H9 (cell line): ENCODE measurements at regions not wholly inside any gene's neighbourhood (a gene's known extent, or its start where the extent isn't known, plus 50 kb on each side); places are given as distances from the start of the nearest gene placed in this dataset.

Source experiments
- DNase-seq: peaks from one replicate; pipeline ENCODE4 v3.0.0-alpha.2; 2017
- H2AFZ ChIP-seq: one replicate; pipeline ENCODE4 v1.6.1; 2013; ENCODE audit warnings: mild to moderate bottlenecking, low read length, control low read depth, moderate library complexity
- H2AK5ac ChIP-seq: 2 replicates; pipeline ENCODE4 v1.6.1; 2013; ENCODE audit warnings: low read length, control low read depth, mixed read lengths; ENCODE audit not compliant: insufficient read length
- H2BK120ac ChIP-seq: one replicate; pipeline ENCODE4 v1.6.1; 2013; ENCODE audit warnings: low read depth, mild to moderate bottlenecking, low read length, control low read depth, inconsistent platforms; ENCODE audit not compliant: poor library complexity, severe bottlenecking
- H2BK12ac ChIP-seq: 2 replicates; pipeline ENCODE4 v1.6.1; 2013; ENCODE audit warnings: low read length, control low read depth, mixed read lengths, low read depth; ENCODE audit not compliant: insufficient read length
- H2BK15ac ChIP-seq: 2 replicates; pipeline ENCODE4 v1.6.1; 2013; ENCODE audit warnings: low read depth, low read length, control low read depth
- H2BK20ac ChIP-seq: one replicate; pipeline ENCODE4 v1.6.1; 2013; ENCODE audit warnings: low read depth, mild to moderate bottlenecking, low read length, control low read depth, inconsistent platforms; ENCODE audit not compliant: poor library complexity, severe bottlenecking
- H2BK5ac ChIP-seq: 2 replicates; pipeline ENCODE4 v1.6.1; 2013; ENCODE audit warnings: low read length, control low read depth, mixed read lengths; ENCODE audit not compliant: insufficient read length
- H3K14ac ChIP-seq: 2 replicates; pipeline ENCODE4 v1.6.1; 2013; ENCODE audit warnings: low read length, control low read depth; ENCODE audit not compliant: insufficient read depth
- H3K18ac ChIP-seq: 2 replicates; pipeline ENCODE4 v1.6.1; 2013; ENCODE audit warnings: low read depth, mild to moderate bottlenecking, mixed read lengths, low read length, control low read depth; ENCODE audit not compliant: insufficient read length
- H3K23ac ChIP-seq: 2 replicates; pipeline ENCODE4 v1.6.1; 2013; ENCODE audit warnings: low read length, control low read depth, mixed read lengths, low read depth; ENCODE audit not compliant: insufficient read length
- H3K23me2 ChIP-seq: 2 replicates; pipeline ENCODE4 v1.6.1; 2013; ENCODE audit warnings: low read depth, mild to moderate bottlenecking, mixed read lengths, low read length, control low read depth; ENCODE audit not compliant: insufficient read length, poor library complexity, severe bottlenecking
- H3K27ac ChIP-seq: 2 replicates; pipeline ENCODE4 v1.5.1; 2013; ENCODE audit warnings: low read length, control low read depth, mixed read lengths, low read depth; ENCODE audit not compliant: insufficient read length
- H3K27me3 ChIP-seq: 2 replicates; pipeline ENCODE4 v1.6.1; 2013; ENCODE audit warnings: low read length, control low read depth, inconsistent platforms; ENCODE audit not compliant: insufficient read depth
- H3K4ac ChIP-seq: 2 replicates; pipeline ENCODE4 v1.6.1; 2013; ENCODE audit warnings: low read depth, mild to moderate bottlenecking, control low read depth, inconsistent platforms, low read length, moderate library complexity
- H3K4me1 ChIP-seq: 2 replicates; pipeline ENCODE4 v1.6.1; 2013; ENCODE audit warnings: low read length, control low read depth, inconsistent platforms; ENCODE audit not compliant: insufficient read depth
- H3K4me2 ChIP-seq: 2 replicates; pipeline ENCODE4 v1.6.1; 2013; ENCODE audit warnings: low read length, control low read depth, mixed read lengths; ENCODE audit not compliant: insufficient read length, insufficient read depth
- H3K56ac ChIP-seq: 2 replicates; pipeline ENCODE4 v1.6.1; 2013; ENCODE audit warnings: low read depth, mild to moderate bottlenecking, mixed read lengths, low read length, control low read depth; ENCODE audit not compliant: insufficient read length
- H3K79me1 ChIP-seq: 2 replicates; pipeline ENCODE4 v1.6.1; 2013; ENCODE audit warnings: low read depth, mild to moderate bottlenecking, moderate library complexity, low read length, control low read depth, inconsistent platforms; ENCODE audit not compliant: insufficient read depth, poor library complexity, severe bottlenecking
- H3K79me2 ChIP-seq: 2 replicates; pipeline ENCODE4 v1.6.1; 2013; ENCODE audit warnings: low read length, control low read depth, inconsistent platforms; ENCODE audit not compliant: insufficient read depth
- H3K9ac ChIP-seq: 2 replicates; pipeline ENCODE4 v1.6.1; 2013; ENCODE audit warnings: low read length, control low read depth, mixed read lengths; ENCODE audit not compliant: insufficient read length; ENCODE audit errors: extremely low read depth
- H3K9me3 ChIP-seq: one replicate; pipeline ENCODE4 v1.6.1; 2013; ENCODE audit warnings: low read depth, low read length, inconsistent platforms; ENCODE audit not compliant: control insufficient read depth
- H3T11ph ChIP-seq: one replicate; pipeline ENCODE4 v1.6.1; 2013; ENCODE audit warnings: mild to moderate bottlenecking, low read length, control low read depth, inconsistent platforms
- H4K20me1 ChIP-seq: one replicate; pipeline ENCODE4 v1.6.1; 2013; ENCODE audit not compliant: control insufficient read depth, insufficient read length, insufficient read depth
- H4K5ac ChIP-seq: 2 replicates; pipeline ENCODE4 v1.6.1; 2013; ENCODE audit warnings: low read depth, mild to moderate bottlenecking, mixed read lengths, low read length, control low read depth; ENCODE audit not compliant: insufficient read length
- H4K8ac ChIP-seq: replicated peaks from 2 replicates; pipeline ENCODE4 v1.6.1; 2013; ENCODE audit warnings: low read length, control low read depth, mixed read lengths, low read depth; ENCODE audit not compliant: insufficient read length
- H4K91ac ChIP-seq: 2 replicates; pipeline ENCODE4 v1.6.1; 2013; ENCODE audit warnings: low read depth, mild to moderate bottlenecking, moderate library complexity, mixed read lengths, low read length, control low read depth; ENCODE audit not compliant: insufficient read length
- H3K27ac Mint-ChIP-seq, 3 experiments: 2 replicates in 2 of 3; 3 replicates in 1 of 3; pipeline ENCODE4 v1.8.0; 2020 to 2021; ENCODE audit warnings: mixed read lengths in 3 of 3, mild to moderate bottlenecking in 1 of 3, moderate library complexity in 1 of 3
- H3K27me3 Mint-ChIP-seq: 2 replicates; pipeline ENCODE4 v1.8.0; 2021; ENCODE audit warnings: low read depth, mild to moderate bottlenecking, moderate library complexity, mixed read lengths
- H3K36me3 Mint-ChIP-seq, 3 experiments: 2 replicates in 2 of 3; 3 replicates in 1 of 3; pipeline ENCODE4 v1.8.0; 2020 to 2021; ENCODE audit warnings: low read depth in 3 of 3, mixed read lengths in 3 of 3; ENCODE audit not compliant: insufficient read depth in 1 of 3
- H3K4me1 Mint-ChIP-seq, 2 experiments: 2 replicates each; pipeline ENCODE4 v1.8.0; 2020; ENCODE audit warnings: mixed read lengths in 2 of 2
- H3K4me3 Mint-ChIP-seq, 2 experiments: 2 replicates in 1 of 2; 3 replicates in 1 of 2; pipeline ENCODE4 v1.8.0; 2020 to 2021; ENCODE audit warnings: mild to moderate bottlenecking in 2 of 2, mixed read lengths in 2 of 2, moderate library complexity in 1 of 2
- H3K9me3 Mint-ChIP-seq, 2 experiments: 2 replicates in 1 of 2; 3 replicates in 1 of 2; pipeline ENCODE4 v1.8.0; 2020; ENCODE audit warnings: mild to moderate bottlenecking in 2 of 2, mixed read lengths in 2 of 2, moderate library complexity in 1 of 2
- TF ChIP-seq, protein P1 (sequence below): fragments of 200-600 bp; sonication (generic); conservative IDR thresholded peaks from 3 replicates; pipeline ENCODE4 v1.8.0; 2021; ENCODE audit warnings: antibody characterized with exemption, mild to moderate bottlenecking

DNA sequence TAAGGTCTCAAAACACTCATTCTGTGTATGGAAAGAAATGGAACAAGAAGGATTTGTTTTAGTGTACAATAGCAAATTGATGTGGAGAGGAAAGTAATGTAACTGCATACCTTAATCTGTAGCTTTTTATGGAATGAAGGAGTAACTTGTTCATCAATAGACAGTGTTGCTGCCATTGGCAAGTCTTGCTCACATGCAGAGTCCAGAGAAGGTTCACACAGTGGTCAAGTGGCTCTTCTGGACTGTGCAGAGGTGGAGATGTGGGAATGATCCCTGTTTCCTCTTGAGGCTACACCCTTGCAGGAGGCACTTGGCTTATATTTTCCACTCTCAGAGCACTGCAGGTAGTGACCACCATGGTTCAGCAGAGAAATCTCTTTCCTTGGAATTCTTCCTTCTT is 132.9 kb upstream of the ANKH start:
- no peak overlapping the region for H3K56ac ChIP-seq
- peaks cover 11 to 12% of the 10 kb centered on the region in 2 experiments for H3K4me1 Mint-ChIP-seq
- no peak overlapping the region for H4K8ac ChIP-seq
- peaks cover 0 to 1% of the 10 kb centered on the region in 2 experiments; a peak in 1 of 5 replicates for H3K9me3 Mint-ChIP-seq
- no peak overlapping the region for H2BK20ac ChIP-seq
- H3K4ac ChIP-seq, result no peak overlapping the region
- H3K9ac ChIP-seq, result no peak overlapping the region
- no peak overlapping the region for H2AK5ac ChIP-seq
- H3K36me3 Mint-ChIP-seq, result peaks cover 0 to 2% (median 0%) of the 10 kb centered on the region in 3 experiments; a peak in 1 of 7 replicates
- H3K9me3 ChIP-seq, result no peaks in the 10 kb centered on the region
- peaks cover 12% of the 10 kb centered on the region for H3K27me3 Mint-ChIP-seq
- no peak overlapping the region for H4K5ac ChIP-seq
- H3K4me2 ChIP-seq, result no peak overlapping the region
- no peak overlapping the region for H3K14ac ChIP-seq
- no peak overlapping the region for H2BK12ac ChIP-seq
- no peak overlapping the region for H2BK5ac ChIP-seq
- H3T11ph ChIP-seq, result no peak overlapping the region
- H2BK120ac ChIP-seq, result no peak overlapping the region
- H3K79me1 ChIP-seq, result no peaks in the 10 kb centered on the region
- H2BK15ac ChIP-seq, result no peak overlapping the region
- H3K79me2 ChIP-seq, result no peaks in the 10 kb centered on the region
- no peak overlapping the region for H3K18ac ChIP-seq
- H3K4me3 Mint-ChIP-seq, result no peak overlapping the region
- H4K20me1 ChIP-seq, result no peaks in the 10 kb centered on the region
- H4K91ac ChIP-seq, result no peak overlapping the region
- peaks cover 5% of the 10 kb centered on the region; the same call in 1 of the 2 replicates for H3K4me1 ChIP-seq
- TF ChIP-seq, protein P1, sequence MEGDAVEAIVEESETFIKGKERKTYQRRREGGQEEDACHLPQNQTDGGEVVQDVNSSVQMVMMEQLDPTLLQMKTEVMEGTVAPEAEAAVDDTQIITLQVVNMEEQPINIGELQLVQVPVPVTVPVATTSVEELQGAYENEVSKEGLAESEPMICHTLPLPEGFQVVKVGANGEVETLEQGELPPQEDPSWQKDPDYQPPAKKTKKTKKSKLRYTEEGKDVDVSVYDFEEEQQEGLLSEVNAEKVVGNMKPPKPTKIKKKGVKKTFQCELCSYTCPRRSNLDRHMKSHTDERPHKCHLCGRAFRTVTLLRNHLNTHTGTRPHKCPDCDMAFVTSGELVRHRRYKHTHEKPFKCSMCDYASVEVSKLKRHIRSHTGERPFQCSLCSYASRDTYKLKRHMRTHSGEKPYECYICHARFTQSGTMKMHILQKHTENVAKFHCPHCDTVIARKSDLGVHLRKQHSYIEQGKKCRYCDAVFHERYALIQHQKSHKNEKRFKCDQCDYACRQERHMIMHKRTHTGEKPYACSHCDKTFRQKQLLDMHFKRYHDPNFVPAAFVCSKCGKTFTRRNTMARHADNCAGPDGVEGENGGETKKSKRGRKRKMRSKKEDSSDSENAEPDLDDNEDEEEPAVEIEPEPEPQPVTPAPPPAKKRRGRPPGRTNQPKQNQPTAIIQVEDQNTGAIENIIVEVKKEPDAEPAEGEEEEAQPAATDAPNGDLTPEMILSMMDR, result no peak
- H2AFZ ChIP-seq, result no peak overlapping the region
- no peak overlapping the region for H3K27ac ChIP-seq
- H3K23me2 ChIP-seq, result no peaks in the 10 kb centered on the region
- DNase-seq, result no peak
- H3K27ac Mint-ChIP-seq, result no peak overlapping the region
- no peaks in the 10 kb centered on the region for H3K27me3 ChIP-seq
- H3K23ac ChIP-seq, result no peak overlapping the region
